ENCODE measurements at regions not wholly inside any gene's neighbourhood (a gene's known extent, or its start where the extent isn't known, plus 50 kb on each side); places are given as distances from the start of the nearest gene placed in this dataset.

- TF ChIP-seq CTCF (IDR thresholded peaks at IDR 0.05; ENCODE audit: extremely low read depth in 1 of 2, insufficient read depth in 1 of 2, low read depth in 1 of 2, low read length in 2 of 2) (no peak), POLR2A (IDR thresholded peaks at IDR 0.05; ENCODE audit: low read depth, low read length) (no peak)
These were observed 244.6 kb upstream of the MGMT start for GRCh38 chr10:129222436-129222835.
